H1 (cell line): ENCODE measurements at regions not wholly inside any gene's neighbourhood (a gene's known extent, or its start where the extent isn't known, plus 50 kb on each side); places are given as distances from the start of the nearest gene placed in this dataset.

ENCODE experiments used
- CTCF ChIA-PET: fragments of 300-600 bp; sonication (Branson Sonifier 250); formaldehyde crosslinking; loops from one replicate; lab custom pipeline; 2021; ENCODE audit not compliant: partially characterized antibody; lab: Charles Lee
- POLR2A ChIA-PET: fragments of 300-600 bp; sonication (Branson Sonifier 250); formaldehyde crosslinking; loops from one replicate; lab custom pipeline; 2021; ENCODE audit warnings: inconsistent platforms; ENCODE audit not compliant: partially characterized antibody; lab: Charles Lee
- DNase-seq, 2 experiments: peaks; one replicate each; pipeline versions ENCODE4 v3.0.0 to v3.0.0-alpha.2; 2010 to 2022; ENCODE audit warnings: low spot score in 2 of 2, low read depth in 1 of 2, mixed read lengths in 1 of 2
- FAIRE-seq: peaks from 2 replicates; lab custom pipeline; 2011; peaks lifted over from hg19 to GRCh38; lab: Jason Lieb, UNC
- H2AFZ ChIP-seq: 2 replicates; pipeline ENCODE4 v1.8.1; 2012; ENCODE audit warnings: low read length, inconsistent platforms
- H2AK5ac ChIP-seq: 2 replicates; pipeline ENCODE4 v1.6.1; 2013; ENCODE audit warnings: low read depth, low read length
- H2BK120ac ChIP-seq: replicated peaks from 2 replicates; pipeline ENCODE3; 2013; ENCODE audit warnings: low read depth, low read length, inconsistent platforms
- H2BK12ac ChIP-seq: 2 replicates; pipeline ENCODE4 v1.6.1; 2013; ENCODE audit warnings: low read depth, low read length
- H2BK15ac ChIP-seq: 2 replicates; pipeline ENCODE4 v1.6.1; 2013; ENCODE audit warnings: low read length
- H2BK20ac ChIP-seq: 2 replicates; pipeline ENCODE4 v1.6.1; 2013; ENCODE audit warnings: low read length
- H2BK5ac ChIP-seq: 2 replicates; pipeline ENCODE4 v1.6.1; 2013; ENCODE audit warnings: low read depth, low read length
- H3K14ac ChIP-seq: 2 replicates; pipeline ENCODE4 v1.6.1; 2013; ENCODE audit warnings: inconsistent platforms; ENCODE audit not compliant: insufficient read length
- H3K18ac ChIP-seq: 2 replicates; pipeline ENCODE4 v1.6.1; 2013; ENCODE audit warnings: low read length; ENCODE audit errors: extremely low read depth
- H3K23ac ChIP-seq: 2 replicates; pipeline ENCODE4 v1.6.1; 2013; ENCODE audit warnings: inconsistent platforms; ENCODE audit not compliant: insufficient read length
- H3K23me2 ChIP-seq: 2 replicates; pipeline ENCODE4 v1.6.1; 2013; ENCODE audit warnings: low read depth, low read length
- H3K27ac ChIP-seq: 2 replicates; pipeline ENCODE4 v1.6.1; 2011; ENCODE audit warnings: low read depth, low read length, inconsistent platforms
- H3K27me3 ChIP-seq, 4 experiments: replicated peaks in 1 of 4; 1 replicate in 1 of 4; 2 replicates in 3 of 4; pipeline versions ENCODE4 v1.6.1 to v1.8.1; 2011 to 2013; ENCODE audit warnings: low read length in 3 of 4, mild to moderate bottlenecking in 3 of 4, inconsistent platforms in 2 of 4, mixed read lengths in 2 of 4, moderate library complexity in 1 of 4; ENCODE audit not compliant: control insufficient read depth in 3 of 4, insufficient read depth in 3 of 4; ENCODE audit errors: extremely low read depth in 1 of 4
- H3K36me3 ChIP-seq, 4 experiments: 2 replicates each; pipeline versions ENCODE4 v1.6.1 to v1.8.1; 2011 to 2013; ENCODE audit warnings: mild to moderate bottlenecking in 4 of 4, low read length in 3 of 4, moderate library complexity in 2 of 4, control low read depth in 1 of 4, inconsistent platforms in 1 of 4; ENCODE audit not compliant: insufficient read depth in 4 of 4, control insufficient read depth in 2 of 4
- H3K4ac ChIP-seq: replicated peaks from 2 replicates; pipeline ENCODE3; 2013; ENCODE audit warnings: low read length, low read depth, mixed read lengths, inconsistent platforms; ENCODE audit not compliant: insufficient read length
- H3K4me1 ChIP-seq, 4 experiments: replicated peaks in 1 of 4; 1 replicate in 1 of 4; 2 replicates in 3 of 4; pipeline versions ENCODE4 v1.6.1 to v1.8.1; 2011 to 2013; ENCODE audit warnings: low read length in 3 of 4, inconsistent platforms in 2 of 4, mixed read lengths in 1 of 4; ENCODE audit not compliant: insufficient read depth in 4 of 4, control insufficient read depth in 3 of 4
- H3K4me2 ChIP-seq, 2 experiments: 2 replicates each; pipeline versions ENCODE4 v1.6.1 to v1.8.1; 2011 to 2013; ENCODE audit warnings: low read depth in 2 of 2, low read length in 2 of 2, control low read depth in 1 of 2, inconsistent platforms in 1 of 2, mild to moderate bottlenecking in 1 of 2; ENCODE audit not compliant: insufficient read depth in 1 of 2
- H3K4me3 ChIP-seq, 4 experiments: fragments of 200-600, 300-600 bp in 1 of 4; sonication (generic), shearing (Covaris generic), sonication (Bioruptor Twin) in 1 of 4; 2 replicates each; pipeline versions ENCODE4 v1.5.1 to v1.8.1; 2011 to 2016; ENCODE audit warnings: low read length in 4 of 4, low read depth in 3 of 4, control low read depth in 2 of 4, inconsistent platforms in 2 of 4, mild to moderate bottlenecking in 2 of 4, mixed read lengths in 1 of 4, moderate library complexity in 1 of 4; ENCODE audit not compliant: insufficient read depth in 2 of 4; ENCODE audit errors: extremely low read depth in 1 of 4
- H3K56ac ChIP-seq: replicated peaks from 2 replicates; pipeline ENCODE3; 2013; ENCODE audit warnings: low read depth, mild to moderate bottlenecking, mixed read lengths, low read length, inconsistent platforms; ENCODE audit not compliant: insufficient read length
- H3K79me1 ChIP-seq: 2 replicates; pipeline ENCODE4 v1.6.1; 2013; ENCODE audit warnings: low read depth, low read length, control low read depth
- H3K79me2 ChIP-seq, 2 experiments: 2 replicates each; pipeline versions ENCODE4 v1.6.1 to v1.8.1; 2012 to 2013; ENCODE audit warnings: low read length in 2 of 2, mild to moderate bottlenecking in 2 of 2, inconsistent platforms in 1 of 2; ENCODE audit not compliant: insufficient read depth in 2 of 2, control insufficient read depth in 1 of 2
- H3K9ac ChIP-seq, 4 experiments: replicated peaks in 1 of 4; 1 replicate in 1 of 4; 2 replicates in 3 of 4; pipeline versions ENCODE4 v1.6.1 to v1.8.1; 2011 to 2013; ENCODE audit warnings: low read depth in 3 of 4, low read length in 3 of 4, control low read depth in 2 of 4, mild to moderate bottlenecking in 2 of 4, moderate library complexity in 2 of 4, inconsistent platforms in 1 of 4; ENCODE audit errors: extremely low read depth in 1 of 4
- H3K9me3 ChIP-seq, 2 experiments: 2 replicates each; pipeline versions ENCODE4 v1.6.1 to v1.8.1; 2012 to 2013; ENCODE audit warnings: mild to moderate bottlenecking in 2 of 2, moderate library complexity in 2 of 2, control low read depth in 1 of 2, inconsistent platforms in 1 of 2, low read depth in 1 of 2, low read length in 1 of 2, mixed read lengths in 1 of 2; ENCODE audit not compliant: insufficient read depth in 2 of 2
- H4K20me1 ChIP-seq, 2 experiments: replicated peaks in 1 of 2; 2 replicates each; pipeline versions ENCODE3 to v1.8.1; 2011 to 2013; ENCODE audit warnings: inconsistent platforms in 2 of 2, low read length in 2 of 2, mild to moderate bottlenecking in 1 of 2; ENCODE audit not compliant: insufficient read depth in 2 of 2, control insufficient read depth in 1 of 2
- H4K5ac ChIP-seq: 2 replicates; pipeline ENCODE4 v1.6.1; 2013; ENCODE audit warnings: low read length, low read depth, mixed read lengths, inconsistent platforms; ENCODE audit not compliant: insufficient read length
- H4K8ac ChIP-seq: 2 replicates; pipeline ENCODE4 v1.8.0; 2013; ENCODE audit warnings: mild to moderate bottlenecking, moderate library complexity, low read length, inconsistent platforms; ENCODE audit not compliant: insufficient read depth; ENCODE audit errors: extremely low read depth
- H4K91ac ChIP-seq: replicated peaks from 2 replicates; pipeline ENCODE3; 2013; ENCODE audit warnings: low read length, mixed read lengths, inconsistent platforms; ENCODE audit not compliant: insufficient read length
- CEBPB ChIP-seq: IDR thresholded peaks from 2 replicates; pipeline ENCODE4 v1.6.1; 2012; ENCODE audit warnings: low read depth, low read length
- CHD2 ChIP-seq: IDR thresholded peaks from 2 replicates; pipeline ENCODE4 v1.6.1; 2012; ENCODE audit warnings: low read length, improper control_type of control experiment
- RFX5 ChIP-seq: IDR thresholded peaks from 2 replicates; pipeline ENCODE4 v1.6.1; 2011; ENCODE audit warnings: low read depth, low read length, improper control_type of control experiment, borderline replicate concordance
- TCF12 ChIP-seq: IDR thresholded peaks from 2 replicates; pipeline ENCODE4 v1.6.1; 2011; ENCODE audit warnings: low read depth, mild to moderate bottlenecking, low read length
- WGBS, 2 experiments: shearing (Covaris generic) in 1 of 2; methylation state at CpG; one replicate each; pipeline versions ENCODE4 v1.1.6 to v1.1.7; 2013 to 2015; ENCODE audit warnings: low lambda C conversion rate in 2 of 2, mixed read lengths in 2 of 2, inconsistent platforms in 1 of 2, low coverage in 1 of 2, missing lambda C conversion rate in 1 of 2; ENCODE audit not compliant: insufficient replicate concordance in 2 of 2, insufficient coverage in 1 of 2, insufficient read length in 1 of 2; ENCODE audit errors: extremely low coverage in 1 of 2, missing lambda C conversion rate in 1 of 2; 5-methylcytosine and 5-hydroxymethylcytosine counted together

- TF ChIP-seq RFX5: no peak
- no peak for TF ChIP-seq CHD2
Measured at GRCh38 chr5:164482351-164482750, 976.9 kb downstream of the MAT2B start (continued).

- H3K9ac ChIP-seq: no peak overlapping the region
- H3K4ac ChIP-seq: no peak overlapping the region
- no peaks in the 10 kb centered on the region for H4K20me1 ChIP-seq
- no peak overlapping the region for H4K5ac ChIP-seq
- CTCF ChIA-PET: no interaction called here
- no peak overlapping the region for H2BK15ac ChIP-seq
- no peaks in the 10 kb centered on the region for H3K79me1 ChIP-seq
- POLR2A ChIA-PET: no interaction called here
- no peaks in the 10 kb centered on the region for H3K27me3 ChIP-seq
- no peaks in the 10 kb centered on the region for H3K4me1 ChIP-seq
- H3K9me3 ChIP-seq: no peaks in the 10 kb centered on the region
- H3K36me3 ChIP-seq: no peaks in the 10 kb centered on the region
- no peak overlapping the region for H3K18ac ChIP-seq
- no peaks in the 10 kb centered on the region for H3K79me2 ChIP-seq
- H2BK12ac ChIP-seq: no peak overlapping the region
- H3K14ac ChIP-seq: no peak overlapping the region
- H2BK5ac ChIP-seq: no peak overlapping the region
- FAIRE-seq (no peak), DNase-seq (no peak)
- H3K4me2 ChIP-seq: no peak overlapping the region
- no peaks in the 10 kb centered on the region for H3K23me2 ChIP-seq
- H2AK5ac ChIP-seq: no peak overlapping the region
- no peak overlapping the region for H4K8ac ChIP-seq
- H2BK20ac ChIP-seq: no peak overlapping the region
- TF ChIP-seq TCF12 (no peak), RFX5 (no peak), CEBPB (peak; percentile 53; the same call in 1 of the 2 replicates)
- no peak overlapping the region for H3K4me3 ChIP-seq
- WGBS, 2 experiments: 100% methylated on average over 1 of the region's 1 CpG; no CpG with 5 or more reads in 1 of the 2 experiments
- H3K56ac ChIP-seq: no peak overlapping the region
- H3K27ac ChIP-seq: no peak overlapping the region
- no peak overlapping the region for H2AFZ ChIP-seq
- no peak overlapping the region for H3K23ac ChIP-seq
- H2BK120ac ChIP-seq: no peak overlapping the region
- H4K91ac ChIP-seq: no peak overlapping the region
Measured at GRCh38 chr5:164484948-164485347, 979.5 kb downstream of the MAT2B start.
